GM13976 (cell line): ENCODE measurements at regions not wholly inside any gene's neighbourhood (a gene's known extent, or its start where the extent isn't known, plus 50 kb on each side); places are given as distances from the start of the nearest gene placed in this dataset.

Experiments used
- DNase-seq: peaks from one replicate; pipeline ENCODE4 v3.0.0; 2012; ENCODE audit warnings: low spot score
- CTCF ChIP-seq: IDR thresholded peaks from 2 replicates; pipeline ENCODE4 v1.5.1; 2012; ENCODE audit warnings: borderline replicate concordance, mild to moderate bottlenecking; ENCODE audit not compliant: insufficient read depth; ENCODE audit errors: extremely low read depth, missing control alignments, control extremely low read depth
- in situ Hi-C: fragments of 300-500 bp; cut with MboI; formaldehyde crosslinking; loops from one replicate; pipeline ENCODE4 v1.12.0; 2022; ENCODE audit warnings: low sequenced_read_pairs, mixed read lengths, inconsistent platforms; ENCODE audit not compliant: unreplicated experiment

GRCh38 chr22:22073769-22074561 lies 91.4 kb upstream of the TOP3B start:
- TF ChIP-seq CTCF: no peak
- DNase-seq: no peak
- in situ Hi-C loops: no loop called here

- DNase-seq: no peak
- TF ChIP-seq CTCF: no peak
- in situ Hi-C loops: no loop called here
These were observed 89.7 kb upstream of the TOP3B start for GRCh38 chr22:22072169-22072836.

GRCh38 chr22:22071455-22071854 lies 88.9 kb upstream of the TOP3B start:
- in situ Hi-C loops: no loop called here
- no peak for TF ChIP-seq CTCF
- DNase-seq: no peak

GRCh38 chr22:22070371-22070824 lies 87.8 kb upstream of the TOP3B start:
- no peak for DNase-seq
- in situ Hi-C loops: no loop called here
- TF ChIP-seq CTCF: no peak

- in situ Hi-C loops: no loop called here
- DNase-seq: no peak
- no peak for TF ChIP-seq CTCF
These were observed 87.1 kb upstream of the TOP3B start for GRCh38 chr22:22069450-22070370.

- in situ Hi-C loops: no loop called here
- no peak for DNase-seq
- TF ChIP-seq CTCF: no peak
These were observed 86.1 kb upstream of the TOP3B start for GRCh38 chr22:22068657-22069056.
